GM23338 (cell line): ENCODE measurements at regions not wholly inside any gene's neighbourhood (a gene's known extent, or its start where the extent isn't known, plus 50 kb on each side); places are given as distances from the start of the nearest gene placed in this dataset.

Experiments
- ATAC-seq: fragments of 200-7000 bp; cut with Tn5 transposase; 3 replicates; pipeline ENCODE4 v1.9.1; 2020
- DNase-seq: peaks from one replicate; pipeline ENCODE4 v3.0.0-alpha.2; 2015; ENCODE audit warnings: low spot score
- H2AFZ ChIP-seq: fragments of 200-600 bp; sonication (generic); 2 replicates; pipeline ENCODE4 v1.8.0; 2016; ENCODE audit warnings: antibody characterized with exemption, mild to moderate bottlenecking, moderate library complexity
- H3F3A ChIP-seq: fragments of 200-600 bp; sonication (generic); replicated peaks from 2 replicates; pipeline ENCODE4 v1.8.0; 2017; ENCODE audit warnings: antibody characterized with exemption, mixed run types, low read depth
- H3K27ac ChIP-seq: fragments of 200-600 bp; sonication (generic); 2 replicates; pipeline ENCODE4 v1.6.1; 2016; ENCODE audit warnings: low read depth
- H3K27me3 ChIP-seq: fragments of 200-600 bp; sonication (generic); 2 replicates; pipeline ENCODE4 v1.8.0; 2016; ENCODE audit warnings: mild to moderate bottlenecking, mixed run types, moderate library complexity; ENCODE audit not compliant: insufficient read depth
- H3K36me3 ChIP-seq: fragments of 200-600 bp; sonication (generic); 2 replicates; pipeline ENCODE4 v1.8.0; 2016; ENCODE audit warnings: mild to moderate bottlenecking; ENCODE audit not compliant: insufficient read depth
- H3K4me1 ChIP-seq: fragments of 200-600 bp; sonication (generic); 2 replicates; pipeline ENCODE4 v1.8.0; 2016; ENCODE audit warnings: mild to moderate bottlenecking, moderate library complexity; ENCODE audit not compliant: insufficient read depth
- H3K4me2 ChIP-seq: fragments of 200-600 bp; sonication (generic); 2 replicates; pipeline ENCODE4 v1.7.1; 2017; ENCODE audit warnings: mixed run types
- H3K4me3 ChIP-seq: fragments of 200-600 bp; sonication (generic); 2 replicates; pipeline ENCODE4 v1.6.1; 2016; ENCODE audit warnings: mixed run types
- H3K79me2 ChIP-seq: fragments of 200-600 bp; sonication (generic); replicated peaks from 2 replicates; pipeline ENCODE4 v1.8.0; 2017; ENCODE audit warnings: mild to moderate bottlenecking; ENCODE audit not compliant: insufficient read depth
- H3K9me2 ChIP-seq: fragments of 200-600 bp; sonication (generic); 2 replicates; pipeline ENCODE4 v1.8.0; 2017; ENCODE audit not compliant: insufficient read depth
- H4K20me1 ChIP-seq: fragments of 200-600 bp; sonication (generic); replicated peaks from 2 replicates; pipeline ENCODE4 v1.8.0; 2017; ENCODE audit warnings: mild to moderate bottlenecking; ENCODE audit not compliant: insufficient read depth
- H3K27ac Mint-ChIP-seq: 2 replicates; pipeline ENCODE4 v1.8.0; 2020; ENCODE audit warnings: inconsistent platforms, mild to moderate bottlenecking, moderate library complexity, mixed read lengths
- H3K27me3 Mint-ChIP-seq: 3 replicates; pipeline ENCODE4 v1.8.0; 2022; ENCODE audit warnings: low read depth, mild to moderate bottlenecking, moderate library complexity, mixed read lengths, inconsistent platforms; ENCODE audit not compliant: insufficient read depth, poor library complexity
- H3K36me3 Mint-ChIP-seq: 3 replicates; pipeline ENCODE4 v1.8.0; 2021; ENCODE audit warnings: low read depth, mild to moderate bottlenecking, inconsistent platforms, moderate library complexity, mixed read lengths
- H3K4me1 Mint-ChIP-seq: 3 replicates; pipeline ENCODE4 v1.8.0; 2020; ENCODE audit warnings: mild to moderate bottlenecking, inconsistent platforms, mixed read lengths
- H3K4me3 Mint-ChIP-seq: 3 replicates; pipeline ENCODE4 v1.8.0; 2021; ENCODE audit warnings: moderate library complexity, mild to moderate bottlenecking, inconsistent platforms, mixed read lengths
- H3K9me3 Mint-ChIP-seq: 3 replicates; pipeline ENCODE4 v1.8.0; 2020; ENCODE audit warnings: moderate library complexity, mild to moderate bottlenecking, inconsistent platforms, mixed read lengths
- CREB1 ChIP-seq: fragments of 250-450 bp; sonication (Bioruptor Pico); IDR thresholded peaks from 2 replicates; pipeline ENCODE4 v1.5.0; 2020; ENCODE audit warnings: low read depth, mild to moderate bottlenecking, moderate library complexity
- EZH2 ChIP-seq: fragments of 200-600 bp; sonication (generic); IDR thresholded peaks from one replicate; pipeline ENCODE4 v1.8.0; 2017; ENCODE audit warnings: antibody characterized with exemption, mild to moderate bottlenecking, low read depth; ENCODE audit not compliant: unreplicated experiment
- POLR2AphosphoS5 ChIP-seq: IDR thresholded peaks from 2 replicates; pipeline ENCODE4 v1.6.1; 2016; ENCODE audit warnings: antibody characterized with exemption, low read depth
- ZNF114 ChIP-seq: fragments of 250-450 bp; sonication (Bioruptor Pico); IDR thresholded peaks from 2 replicates; pipeline ENCODE4 v1.5.0; 2020; ENCODE audit warnings: mild to moderate bottlenecking, moderate library complexity
- ZNF331 ChIP-seq: fragments of 250-450 bp; sonication (Bioruptor Pico); IDR thresholded peaks from 2 replicates; pipeline ENCODE4 v1.5.0; 2020; ENCODE audit warnings: low read depth, mild to moderate bottlenecking, moderate library complexity
- TF ChIP-seq, protein P1 (sequence below): IDR thresholded peaks from one replicate; pipeline ENCODE4 v1.6.1; 2018; ENCODE audit warnings: antibody characterized with exemption; ENCODE audit not compliant: unreplicated experiment
- TF ChIP-seq, protein P2 (sequence below), 2 experiments: fragments of 200-600 bp in 1 of 2; sonication (generic) in 1 of 2; conservative IDR thresholded peaks; 2 replicates each; pipeline versions ENCODE4 v1.5.1 to v1.6.1; 2016 to 2017; ENCODE audit warnings: antibody characterized with exemption in 2 of 2, low read depth in 2 of 2, mild to moderate bottlenecking in 2 of 2, moderate library complexity in 1 of 2
- TF ChIP-seq, protein P3 (sequence below): IDR thresholded peaks from 2 replicates; pipeline ENCODE4 v1.6.1; 2016; ENCODE audit warnings: antibody characterized with exemption

DNA sequence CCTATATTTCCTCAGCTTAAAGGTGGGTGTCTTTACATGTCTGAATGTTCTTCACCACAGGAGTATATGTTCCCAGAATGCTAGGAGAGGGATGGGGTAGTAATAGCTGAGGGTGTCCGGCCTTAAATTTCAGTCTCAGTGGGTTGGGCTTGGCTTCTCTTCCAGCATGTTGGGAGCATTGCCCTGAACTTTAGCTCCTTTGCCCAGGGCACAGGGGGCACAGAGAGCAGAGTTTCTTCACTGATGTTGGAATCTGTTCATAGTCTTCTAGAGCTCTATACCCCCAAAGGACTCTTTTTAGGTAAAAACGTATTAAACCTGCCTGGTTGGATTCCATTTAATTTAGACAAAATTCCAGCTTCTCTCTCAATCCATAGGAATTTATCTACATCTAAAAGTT, 154.4 kb upstream of the GCFC2 start (continued):
- TF ChIP-seq, protein P1, sequence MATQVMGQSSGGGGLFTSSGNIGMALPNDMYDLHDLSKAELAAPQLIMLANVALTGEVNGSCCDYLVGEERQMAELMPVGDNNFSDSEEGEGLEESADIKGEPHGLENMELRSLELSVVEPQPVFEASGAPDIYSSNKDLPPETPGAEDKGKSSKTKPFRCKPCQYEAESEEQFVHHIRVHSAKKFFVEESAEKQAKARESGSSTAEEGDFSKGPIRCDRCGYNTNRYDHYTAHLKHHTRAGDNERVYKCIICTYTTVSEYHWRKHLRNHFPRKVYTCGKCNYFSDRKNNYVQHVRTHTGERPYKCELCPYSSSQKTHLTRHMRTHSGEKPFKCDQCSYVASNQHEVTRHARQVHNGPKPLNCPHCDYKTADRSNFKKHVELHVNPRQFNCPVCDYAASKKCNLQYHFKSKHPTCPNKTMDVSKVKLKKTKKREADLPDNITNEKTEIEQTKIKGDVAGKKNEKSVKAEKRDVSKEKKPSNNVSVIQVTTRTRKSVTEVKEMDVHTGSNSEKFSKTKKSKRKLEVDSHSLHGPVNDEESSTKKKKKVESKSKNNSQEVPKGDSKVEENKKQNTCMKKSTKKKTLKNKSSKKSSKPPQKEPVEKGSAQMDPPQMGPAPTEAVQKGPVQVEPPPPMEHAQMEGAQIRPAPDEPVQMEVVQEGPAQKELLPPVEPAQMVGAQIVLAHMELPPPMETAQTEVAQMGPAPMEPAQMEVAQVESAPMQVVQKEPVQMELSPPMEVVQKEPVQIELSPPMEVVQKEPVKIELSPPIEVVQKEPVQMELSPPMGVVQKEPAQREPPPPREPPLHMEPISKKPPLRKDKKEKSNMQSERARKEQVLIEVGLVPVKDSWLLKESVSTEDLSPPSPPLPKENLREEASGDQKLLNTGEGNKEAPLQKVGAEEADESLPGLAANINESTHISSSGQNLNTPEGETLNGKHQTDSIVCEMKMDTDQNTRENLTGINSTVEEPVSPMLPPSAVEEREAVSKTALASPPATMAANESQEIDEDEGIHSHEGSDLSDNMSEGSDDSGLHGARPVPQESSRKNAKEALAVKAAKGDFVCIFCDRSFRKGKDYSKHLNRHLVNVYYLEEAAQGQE = no peak
- no peak for TF ChIP-seq EZH2
- TF ChIP-seq ZNF331 (CRISPR knock-in tag) = no peak
- TF ChIP-seq, protein P2, sequence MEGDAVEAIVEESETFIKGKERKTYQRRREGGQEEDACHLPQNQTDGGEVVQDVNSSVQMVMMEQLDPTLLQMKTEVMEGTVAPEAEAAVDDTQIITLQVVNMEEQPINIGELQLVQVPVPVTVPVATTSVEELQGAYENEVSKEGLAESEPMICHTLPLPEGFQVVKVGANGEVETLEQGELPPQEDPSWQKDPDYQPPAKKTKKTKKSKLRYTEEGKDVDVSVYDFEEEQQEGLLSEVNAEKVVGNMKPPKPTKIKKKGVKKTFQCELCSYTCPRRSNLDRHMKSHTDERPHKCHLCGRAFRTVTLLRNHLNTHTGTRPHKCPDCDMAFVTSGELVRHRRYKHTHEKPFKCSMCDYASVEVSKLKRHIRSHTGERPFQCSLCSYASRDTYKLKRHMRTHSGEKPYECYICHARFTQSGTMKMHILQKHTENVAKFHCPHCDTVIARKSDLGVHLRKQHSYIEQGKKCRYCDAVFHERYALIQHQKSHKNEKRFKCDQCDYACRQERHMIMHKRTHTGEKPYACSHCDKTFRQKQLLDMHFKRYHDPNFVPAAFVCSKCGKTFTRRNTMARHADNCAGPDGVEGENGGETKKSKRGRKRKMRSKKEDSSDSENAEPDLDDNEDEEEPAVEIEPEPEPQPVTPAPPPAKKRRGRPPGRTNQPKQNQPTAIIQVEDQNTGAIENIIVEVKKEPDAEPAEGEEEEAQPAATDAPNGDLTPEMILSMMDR (conservative IDR thresholded peaks at IDR 0.05; ENCODE audit: low read depth in 2 of 2) = no peak

DNA sequence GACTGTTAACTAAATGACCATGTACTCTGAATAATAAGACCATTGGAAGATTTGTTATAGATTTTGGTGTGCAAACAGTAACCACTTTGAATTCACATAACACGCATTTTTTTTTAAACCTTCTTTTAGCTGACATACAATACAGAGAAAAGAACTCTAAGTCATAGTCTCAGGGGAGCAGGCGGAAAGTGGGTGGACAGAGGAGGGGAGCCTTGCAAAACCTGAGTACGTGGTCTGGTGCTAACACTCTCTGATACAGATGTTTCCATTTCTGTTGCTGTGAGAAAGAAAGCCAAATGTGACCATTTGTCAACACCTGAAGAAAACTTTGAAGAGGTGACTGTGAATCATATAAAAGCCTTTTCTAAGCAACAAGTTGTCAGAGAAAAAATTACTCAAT, 151.8 kb upstream of the GCFC2 start:
- no peak overlapping the region for H3K4me3 Mint-ChIP-seq
- H3K9me2 ChIP-seq = no peaks in the 10 kb centered on the region
- H3K27ac Mint-ChIP-seq = no peak overlapping the region
- no peaks in the 10 kb centered on the region for H3K4me1 ChIP-seq
- H3K4me2 ChIP-seq = no peak overlapping the region
- no peak overlapping the region for H2AFZ ChIP-seq
- no peaks in the 10 kb centered on the region for H3K36me3 Mint-ChIP-seq
- no peaks in the 10 kb centered on the region for H3K4me1 Mint-ChIP-seq
- no peaks in the 10 kb centered on the region; the same call in 1 of the 2 replicates for H4K20me1 ChIP-seq
- H3K79me2 ChIP-seq = no peaks in the 10 kb centered on the region
- H3F3A ChIP-seq = no peaks in the 10 kb centered on the region
- H3K27me3 ChIP-seq = peaks cover 40% of the 10 kb centered on the region
- no peaks in the 10 kb centered on the region for H3K36me3 ChIP-seq
- no peaks in the 10 kb centered on the region for H3K9me3 Mint-ChIP-seq
- no peak for TF ChIP-seq POLR2AphosphoS5
- no peak for TF ChIP-seq CREB1 (CRISPR knock-in tag)
- peaks cover 3% of the 10 kb centered on the region for H3K27me3 Mint-ChIP-seq
- no peak for ATAC-seq
- DNase-seq = no peak
- H3K27ac ChIP-seq = no peak overlapping the region
- no peak overlapping the region for H3K4me3 ChIP-seq

DNA sequence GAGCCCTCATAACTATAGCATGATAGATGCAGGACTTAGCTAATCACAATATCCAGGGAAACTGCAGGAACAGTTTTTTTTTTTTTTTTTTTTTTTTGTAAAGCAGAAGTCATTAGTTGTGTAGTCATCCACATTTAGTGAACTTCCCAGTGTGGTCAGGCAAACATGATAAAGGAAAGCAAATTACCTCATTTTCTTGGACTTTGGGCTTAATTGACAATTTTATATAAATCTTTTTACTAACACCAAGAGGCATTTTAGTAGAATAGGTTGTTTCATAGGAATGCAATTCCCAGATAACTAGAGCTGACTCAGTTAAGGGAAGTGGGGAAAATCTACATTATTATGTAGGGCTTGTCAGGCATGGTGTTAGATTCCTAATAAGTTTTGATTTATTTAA, 142.7 kb upstream of the GCFC2 start:
- Mint-ChIP-seq H3K27ac (no peak overlapping the region), H3K27me3 (peaks cover 3% of the 10 kb centered on the region), H3K36me3 (peaks cover 26% of the 10 kb centered on the region), H3K4me3 (no peak overlapping the region), H3K4me1 (no peaks in the 10 kb centered on the region), H3K9me3 (peaks cover 29% of the 10 kb centered on the region)
- Histone ChIP-seq H3K4me1 (no peaks in the 10 kb centered on the region), H3K4me3 (no peak overlapping the region), H3F3A (no peaks in the 10 kb centered on the region), H2AFZ (no peak overlapping the region), H3K4me2 (no peak overlapping the region), H4K20me1 (no peaks in the 10 kb centered on the region), H3K27ac (no peak overlapping the region), H3K9me2 (no peaks in the 10 kb centered on the region), H3K27me3 (no peaks in the 10 kb centered on the region), H3K36me3 (no peaks in the 10 kb centered on the region; the same call in 1 of the 2 replicates), H3K79me2 (no peaks in the 10 kb centered on the region)
- DNase-seq = no peak
- ATAC-seq = no peak
- TF ChIP-seq, protein P1 = no peak
- TF ChIP-seq, protein P3, sequence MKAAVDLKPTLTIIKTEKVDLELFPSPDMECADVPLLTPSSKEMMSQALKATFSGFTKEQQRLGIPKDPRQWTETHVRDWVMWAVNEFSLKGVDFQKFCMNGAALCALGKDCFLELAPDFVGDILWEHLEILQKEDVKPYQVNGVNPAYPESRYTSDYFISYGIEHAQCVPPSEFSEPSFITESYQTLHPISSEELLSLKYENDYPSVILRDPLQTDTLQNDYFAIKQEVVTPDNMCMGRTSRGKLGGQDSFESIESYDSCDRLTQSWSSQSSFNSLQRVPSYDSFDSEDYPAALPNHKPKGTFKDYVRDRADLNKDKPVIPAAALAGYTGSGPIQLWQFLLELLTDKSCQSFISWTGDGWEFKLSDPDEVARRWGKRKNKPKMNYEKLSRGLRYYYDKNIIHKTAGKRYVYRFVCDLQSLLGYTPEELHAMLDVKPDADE = no peak
- no peak for TF ChIP-seq ZNF114 (CRISPR knock-in tag)
- no peak for TF ChIP-seq CREB1 (CRISPR knock-in tag)
- no peak for TF ChIP-seq POLR2AphosphoS5
